GM23248 (cell line): ENCODE measurements at regions not wholly inside any gene's neighbourhood (a gene's known extent, or its start where the extent isn't known, plus 50 kb on each side); places are given as distances from the start of the nearest gene placed in this dataset.

ENCODE experiments used
- DNase-seq: peaks from one replicate; pipeline ENCODE4 v3.0.0-alpha.2; 2015
- H2AFZ ChIP-seq: fragments of 200-600 bp; sonication (generic); 2 replicates; pipeline ENCODE4 v1.6.1; 2016; ENCODE audit warnings: antibody characterized with exemption
- H3F3A ChIP-seq: fragments of 200-600 bp; sonication (generic); 2 replicates; pipeline ENCODE4 v1.6.1; 2016; ENCODE audit warnings: mild to moderate bottlenecking, antibody characterized with exemption, mixed run types; ENCODE audit not compliant: insufficient read depth
- H3K27ac ChIP-seq: fragments of 200-600 bp; sonication (generic); 2 replicates; pipeline ENCODE4 v1.5.1; 2016; ENCODE audit warnings: mild to moderate bottlenecking
- H3K27me3 ChIP-seq: fragments of 200-600 bp; sonication (generic); replicated peaks from 2 replicates; pipeline ENCODE4 v1.6.1; 2016; ENCODE audit warnings: mild to moderate bottlenecking; ENCODE audit not compliant: insufficient read depth
- H3K36me3 ChIP-seq: fragments of 200-600 bp; sonication (generic); 2 replicates; pipeline ENCODE4 v1.6.1; 2016; ENCODE audit warnings: low read depth, mild to moderate bottlenecking
- H3K4me1 ChIP-seq: fragments of 200-600 bp; sonication (generic); 2 replicates; pipeline ENCODE4 v1.6.1; 2016; ENCODE audit warnings: mild to moderate bottlenecking; ENCODE audit not compliant: insufficient read depth
- H3K4me2 ChIP-seq: fragments of 200-600 bp; sonication (generic); one replicate; pipeline ENCODE4 v1.6.1; 2016; ENCODE audit warnings: mild to moderate bottlenecking; ENCODE audit not compliant: unreplicated experiment
- H3K4me3 ChIP-seq: fragments of 200-600 bp; sonication (generic); 2 replicates; pipeline ENCODE4 v1.5.1; 2016; ENCODE audit warnings: mild to moderate bottlenecking
- H3K79me2 ChIP-seq: fragments of 200-600 bp; sonication (generic); 2 replicates; pipeline ENCODE4 v1.6.1; 2016; ENCODE audit warnings: mild to moderate bottlenecking; ENCODE audit not compliant: insufficient read depth
- H3K9ac ChIP-seq: fragments of 200-600 bp; sonication (generic); 2 replicates; pipeline ENCODE4 v1.6.1; 2016; ENCODE audit warnings: mild to moderate bottlenecking
- H3K9me2 ChIP-seq: fragments of 200-600 bp; sonication (generic); 2 replicates; pipeline ENCODE4 v1.6.1; 2016; ENCODE audit warnings: mixed run types, mild to moderate bottlenecking, moderate library complexity; ENCODE audit not compliant: insufficient read depth
- H3K9me3 ChIP-seq: fragments of 200-600 bp; sonication (generic); one replicate; pipeline ENCODE4 v1.6.1; 2017; ENCODE audit warnings: low read depth
- H4K20me1 ChIP-seq: fragments of 200-600 bp; sonication (generic); 2 replicates; pipeline ENCODE4 v1.6.0; 2016; ENCODE audit not compliant: insufficient read depth
- EZH2 ChIP-seq: fragments of 200-600 bp; sonication (generic); IDR thresholded peaks from 2 replicates; pipeline ENCODE4 v1.6.1; 2018; ENCODE audit warnings: antibody characterized with exemption, mild to moderate bottlenecking; ENCODE audit not compliant: insufficient read depth, poor library complexity, severe bottlenecking
- EZH2phosphoT487 ChIP-seq: fragments of 200-600 bp; sonication (generic); IDR thresholded peaks from 2 replicates; pipeline ENCODE4 v1.6.1; 2018; ENCODE audit warnings: antibody characterized with exemption, moderate library complexity, mild to moderate bottlenecking, low read depth; ENCODE audit not compliant: insufficient read depth
- WGBS, 2 experiments: methylation state at CpG; one replicate each; pipeline ENCODE4 v1.1.6; 2015 to 2017; ENCODE audit warnings: low lambda C conversion rate in 2 of 2, low coverage in 1 of 2; ENCODE audit errors: missing lambda C conversion rate in 2 of 2; 5-methylcytosine and 5-hydroxymethylcytosine counted together
- in situ Hi-C: fragments of 300-500 bp; cut with MboI; formaldehyde crosslinking; loops from 2 replicates; pipeline ENCODE4 v1.15.0; 2020

GRCh38 chr3:23029001-23029400 is 174.1 kb upstream of the UBE2E2 start:
- H3K79me2 ChIP-seq = no peaks in the 10 kb centered on the region
- WGBS, 2 experiments = 12 to 21% methylated on average over 2 of the region's 2 CpGs

GRCh38 chr3:23035927-23036640 is 167.0 kb upstream of the UBE2E2 start:
- in situ Hi-C loops = no loop called here
- Histone ChIP-seq H3K79me2 (no peaks in the 10 kb centered on the region), H3K9me2 (no peaks in the 10 kb centered on the region), H3K27ac (no peak overlapping the region), H3K9me3 (no peaks in the 10 kb centered on the region), H3F3A (no peaks in the 10 kb centered on the region), H3K4me2 (no peak overlapping the region), H3K27me3 (peaks cover 8% of the 10 kb centered on the region; the same call in 1 of the 2 replicates), H3K4me3 (no peak overlapping the region), H4K20me1 (no peaks in the 10 kb centered on the region), H3K36me3 (no peaks in the 10 kb centered on the region), H2AFZ (no peak overlapping the region), H3K9ac (no peak overlapping the region), H3K4me1 (no peaks in the 10 kb centered on the region)
- WGBS, 2 experiments = 33 to 45% methylated on average over 9 of the region's 9 CpGs
- no peak for TF ChIP-seq EZH2
- TF ChIP-seq EZH2phosphoT487 = no peak
- DNase-seq = no peak

More at GRCh38 chr3:23029001-23029400, 174.1 kb upstream of the UBE2E2 start:
- Histone ChIP-seq H3K27ac (no peak overlapping the region), H4K20me1 (no peaks in the 10 kb centered on the region), H3K4me2 (no peak overlapping the region), H3K4me1 (no peaks in the 10 kb centered on the region), H3K9me3 (no peaks in the 10 kb centered on the region), H2AFZ (no peak overlapping the region), H3K4me3 (no peak overlapping the region), H3K36me3 (no peaks in the 10 kb centered on the region), H3K9me2 (no peaks in the 10 kb centered on the region), H3K27me3 (peaks cover 21% of the 10 kb centered on the region; the same call in 1 of the 2 replicates), H3F3A (no peaks in the 10 kb centered on the region), H3K9ac (no peak overlapping the region)
- in situ Hi-C loops = no loop called here
- DNase-seq = no peak
- no peak for TF ChIP-seq EZH2
- TF ChIP-seq EZH2phosphoT487 = no peak

- 28 to 32% methylated on average over 4 of the region's 4 CpGs for WGBS, 2 experiments
- Histone ChIP-seq H3K4me1 (0 out of 2 replicates have a peak, but pooled peaks cover under 1% of the 10 kb centered on the region), H3K4me2 (no peak overlapping the region), H3K36me3 (no peaks in the 10 kb centered on the region), H3K9me3 (no peaks in the 10 kb centered on the region), H3K9me2 (no peaks in the 10 kb centered on the region), H3F3A (no peaks in the 10 kb centered on the region), H3K9ac (no peak overlapping the region), H3K79me2 (no peaks in the 10 kb centered on the region), H2AFZ (no peak overlapping the region), H3K4me3 (no peak overlapping the region), H3K27me3 (peaks cover 8% of the 10 kb centered on the region; the same call in 1 of the 2 replicates), H3K27ac (no peak overlapping the region), H4K20me1 (no peaks in the 10 kb centered on the region)
- in situ Hi-C loops = no loop called here
- DNase-seq = no peak
- TF ChIP-seq EZH2phosphoT487 (no peak), EZH2 (no peak)
Observed at GRCh38 chr3:23036728-23037127, 166.4 kb upstream of the UBE2E2 start.

GRCh38 chr3:23038471-23038870 is 164.7 kb upstream of the UBE2E2 start:
- Histone ChIP-seq H3K79me2 (no peaks in the 10 kb centered on the region), H3K9me3 (no peaks in the 10 kb centered on the region), H3K4me3 (no peak overlapping the region), H3F3A (no peaks in the 10 kb centered on the region), H3K4me2 (no peak overlapping the region), H3K9ac (no peak overlapping the region), H3K36me3 (no peaks in the 10 kb centered on the region), H3K27me3 (peaks cover 7% of the 10 kb centered on the region; the same call in 1 of the 2 replicates), H3K27ac (no peak overlapping the region), H4K20me1 (no peaks in the 10 kb centered on the region), H3K9me2 (no peaks in the 10 kb centered on the region), H3K4me1 (peaks cover 13% of the 10 kb centered on the region), H2AFZ (no peak overlapping the region)
- in situ Hi-C loops = no loop called here
- WGBS, 2 experiments = 36 to 48% methylated on average over 2 of the region's 2 CpGs
- no peak for TF ChIP-seq EZH2phosphoT487
- no peak for TF ChIP-seq EZH2
- DNase-seq = no peak
